G401 (cell line): ENCODE measurements at regions not wholly inside any gene's neighbourhood (a gene's known extent, or its start where the extent isn't known, plus 50 kb on each side); places are given as distances from the start of the nearest gene placed in this dataset.
"Not testable (repeated sequence)": the region's sequence is repeated elsewhere in the genome, so short reads cannot be mapped to it uniquely, and the experiment has no call there.

Experiments used
- DNase-seq: peaks from one replicate; pipeline ENCODE4 v3.0.0-alpha.2; 2015; ENCODE audit warnings: low spot score
- in situ Hi-C: cut with HindIII; loops from 2 replicates; pipeline ENCODE4 v1.10.0; 2016; ENCODE audit warnings: low sequenced_read_pairs, mixed read lengths

DNA sequence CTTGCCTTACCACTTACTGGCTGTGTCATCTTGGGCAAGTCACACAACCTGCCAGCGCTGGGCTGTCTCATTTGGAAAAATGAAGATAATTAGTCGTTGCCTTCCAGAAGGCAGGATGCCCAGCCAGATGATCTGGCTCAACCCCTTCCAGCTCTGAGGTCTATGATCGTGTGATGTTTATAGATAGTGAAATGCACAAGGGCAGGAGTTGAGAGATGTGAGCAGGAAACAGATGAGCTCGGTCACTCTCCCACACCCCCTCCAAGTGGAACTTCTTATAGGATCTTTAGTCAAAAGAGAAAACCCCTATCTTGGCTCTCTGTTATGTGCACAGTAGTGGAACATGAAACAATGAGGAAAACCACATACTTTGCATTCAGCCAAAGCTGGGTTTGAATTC, 336.8 kb upstream of the PPARGC1A start:
- DNase-seq: no peak
- in situ Hi-C loops: no loop called here

DNA sequence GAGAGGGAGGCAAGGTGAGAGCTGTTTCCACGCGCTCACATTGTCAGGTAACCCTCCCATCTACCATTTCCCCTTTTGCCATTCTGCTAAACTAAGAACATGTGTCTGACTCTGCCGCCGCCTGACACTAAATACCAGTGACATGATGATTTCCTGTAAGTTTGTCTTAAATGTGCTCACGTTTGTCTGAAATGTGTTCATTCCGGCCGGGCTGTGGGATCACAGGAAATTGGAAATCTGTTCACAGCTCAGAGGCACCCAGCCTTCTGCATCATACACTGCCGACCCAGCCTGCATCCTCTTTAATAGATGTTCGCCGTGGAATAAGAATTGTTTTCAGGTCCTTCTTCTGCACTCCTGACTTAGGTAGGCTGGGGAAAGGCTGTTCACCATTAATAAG, 336.2 kb upstream of the PPARGC1A start:
- no peak for DNase-seq
- in situ Hi-C loops: no loop called here

DNA sequence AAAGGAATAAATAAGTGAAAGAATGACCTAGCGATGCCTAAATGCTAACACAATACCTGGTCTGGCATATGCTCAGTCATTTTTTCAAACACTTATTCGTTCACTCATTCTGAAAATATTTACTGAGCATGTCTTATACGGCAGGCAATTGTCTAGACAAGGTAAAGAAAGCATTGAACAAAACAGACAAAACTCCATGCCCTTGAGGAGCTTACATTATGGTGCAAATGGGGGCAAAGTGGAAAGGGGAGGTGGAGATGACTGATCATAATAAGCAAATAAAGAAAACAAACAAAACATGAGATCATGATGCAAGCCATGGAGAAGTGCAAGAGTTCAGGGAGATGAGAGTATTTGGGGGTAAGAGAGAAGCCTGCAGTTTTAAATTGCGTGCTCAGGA, 334.6 kb upstream of the PPARGC1A start:
- in situ Hi-C loops: no loop called here

DNA sequence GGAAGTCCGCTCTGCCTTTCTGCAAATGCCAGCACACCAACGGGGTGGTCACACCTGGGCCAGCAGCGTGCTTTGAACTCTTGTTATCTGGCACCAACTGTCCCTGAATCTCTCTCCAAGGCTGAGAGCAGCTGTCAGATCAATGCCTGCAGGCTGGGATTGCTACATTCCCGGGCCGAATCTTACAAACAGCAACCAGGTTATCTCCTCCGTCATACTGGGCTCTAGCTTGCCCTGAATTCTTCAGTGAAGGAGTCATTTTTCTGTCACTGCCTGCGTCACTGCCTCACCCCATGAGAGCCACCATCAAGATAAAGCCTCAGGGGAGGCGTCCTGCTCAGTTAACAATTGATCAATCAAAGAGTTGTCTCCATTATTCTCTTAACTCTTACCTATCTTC, 329.4 kb upstream of the PPARGC1A start:
- DNase-seq: no peak
- in situ Hi-C loops: no loop called here

More for the DNA sequence above, 334.6 kb upstream of the PPARGC1A start:
- DNase-seq: no peak

DNA sequence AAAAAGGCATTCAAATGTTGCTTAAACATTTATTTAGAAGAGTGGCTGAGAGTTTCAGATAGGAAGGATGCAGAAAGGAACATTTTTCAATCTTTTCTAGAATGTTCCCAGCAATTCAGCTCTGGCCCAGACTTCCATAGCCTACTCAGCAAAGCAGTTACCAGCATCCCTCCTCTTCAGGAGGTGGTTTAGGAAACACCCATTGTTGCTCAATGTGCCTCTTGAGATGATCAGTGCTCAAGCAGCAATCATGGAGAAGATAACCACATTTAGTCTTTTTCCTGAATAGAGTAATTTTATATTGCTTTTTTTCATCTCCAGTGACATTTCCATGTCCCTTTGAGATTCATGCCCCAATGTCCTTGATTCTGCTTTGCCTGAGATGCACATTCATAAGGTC, 328.7 kb upstream of the PPARGC1A start:
- in situ Hi-C loops: no loop called here
- DNase-seq: no peak

DNA sequence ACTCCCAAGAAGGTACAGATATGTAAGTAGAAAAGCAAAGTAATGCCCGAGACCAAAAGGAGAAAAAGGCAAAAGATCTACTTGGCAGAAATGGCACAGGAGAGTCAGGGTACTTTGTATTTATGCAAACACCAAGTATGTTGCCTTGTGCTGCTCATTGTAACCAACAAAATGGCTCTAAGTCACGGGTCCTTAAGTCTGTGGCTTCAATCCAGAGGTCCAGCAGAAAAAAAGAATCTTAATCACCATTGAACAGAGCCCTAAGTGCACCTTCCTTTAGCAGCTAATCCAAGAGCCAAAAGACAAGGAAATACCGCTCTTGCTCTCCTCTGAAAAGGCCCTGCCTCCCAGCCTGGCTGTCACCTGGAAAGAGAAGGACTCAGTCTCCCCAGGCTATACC, 324.9 kb upstream of the PPARGC1A start:
- no peak for DNase-seq
- in situ Hi-C loops: no loop called here

DNA sequence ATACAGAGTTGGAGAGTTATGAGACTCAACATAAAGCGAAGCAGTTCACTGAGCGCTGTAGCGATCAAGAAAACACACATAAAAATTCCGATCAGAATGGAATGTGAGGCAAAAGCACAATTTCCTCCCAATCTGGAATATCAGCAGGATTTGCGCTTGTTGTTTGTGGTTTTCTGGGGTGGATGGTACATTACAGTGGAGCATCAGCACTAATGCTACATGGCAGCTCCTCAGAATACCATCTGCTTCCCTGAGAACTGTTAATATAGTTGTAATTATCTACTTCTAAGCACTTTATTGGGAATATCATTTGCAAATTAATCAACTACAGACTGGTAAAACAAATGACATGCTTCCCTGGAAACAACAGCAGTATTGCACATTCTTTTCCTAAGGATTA, 324.1 kb upstream of the PPARGC1A start:
- peak; percentile 75 for DNase-seq
- in situ Hi-C loops: no loop called here

DNA sequence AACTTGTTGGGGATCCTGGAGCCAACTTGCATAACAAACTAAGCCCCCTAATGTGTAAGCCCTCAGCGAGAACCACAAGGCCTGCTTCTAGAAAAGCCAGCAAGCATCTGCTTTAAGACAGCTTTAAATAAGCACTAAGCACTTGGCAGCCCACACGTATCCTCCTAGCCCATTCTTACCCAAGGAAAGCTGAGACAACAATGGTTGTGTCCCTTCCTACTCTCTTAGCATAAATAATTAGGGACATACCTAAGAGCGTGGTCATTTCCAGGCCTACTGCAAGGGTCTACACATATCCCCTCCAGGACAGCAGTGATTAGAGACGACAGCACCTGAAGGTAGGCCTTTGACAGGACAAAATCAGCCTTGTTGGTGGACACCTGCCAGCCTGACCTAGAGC, 322.8 kb upstream of the PPARGC1A start:
- no peak for DNase-seq
- in situ Hi-C loops: no loop called here

DNA sequence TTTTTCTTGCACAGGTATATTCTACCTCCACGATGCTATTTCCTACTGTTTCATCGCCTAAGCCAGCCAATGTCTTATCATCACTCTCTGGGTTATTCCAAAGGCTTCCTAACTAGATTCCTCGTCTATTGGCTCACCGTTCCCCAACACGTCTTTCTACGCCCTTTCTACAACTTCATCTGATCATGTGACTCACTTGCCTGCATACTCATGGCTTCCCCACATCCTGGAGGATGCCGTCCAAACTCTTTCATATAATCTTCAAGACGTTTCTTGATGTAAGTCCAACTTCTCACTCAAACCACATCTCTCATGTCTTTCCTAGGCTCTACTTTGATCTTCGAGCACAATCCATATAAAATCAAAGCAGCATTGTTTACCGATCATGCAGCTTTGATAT, 322.0 kb upstream of the PPARGC1A start:
- in situ Hi-C loops: no loop called here

DNA sequence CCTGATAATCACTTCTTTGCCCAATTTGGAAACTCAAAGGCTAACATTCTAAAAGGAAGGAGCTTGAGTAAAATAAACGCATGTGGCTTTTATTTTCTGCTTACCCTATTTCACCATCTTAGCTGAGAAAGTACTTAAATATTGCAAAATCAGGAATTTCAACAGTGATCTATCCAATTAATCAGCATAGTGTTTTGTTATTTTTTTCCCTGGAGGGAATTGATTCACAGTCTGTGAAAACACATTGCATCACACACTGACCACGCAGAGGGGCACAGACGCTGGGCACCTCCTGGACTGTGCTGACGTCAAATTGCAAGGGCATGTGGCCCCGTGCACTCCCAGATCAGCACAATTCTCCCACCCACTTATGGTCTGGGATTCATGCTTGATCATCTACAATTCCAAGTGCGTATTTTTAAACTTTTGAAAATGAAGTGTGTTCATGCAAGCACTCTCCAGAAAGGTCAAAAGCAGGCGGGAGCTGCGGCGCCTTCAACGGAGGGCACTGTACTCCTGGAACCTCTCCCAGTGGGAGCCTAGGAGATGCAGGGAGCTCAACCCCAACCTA, 320.6 kb upstream of the PPARGC1A start:
- DNase-seq: no peak
- in situ Hi-C loops: no loop called here

More for the DNA sequence above, 322.0 kb upstream of the PPARGC1A start:
- DNase-seq: no peak

DNA sequence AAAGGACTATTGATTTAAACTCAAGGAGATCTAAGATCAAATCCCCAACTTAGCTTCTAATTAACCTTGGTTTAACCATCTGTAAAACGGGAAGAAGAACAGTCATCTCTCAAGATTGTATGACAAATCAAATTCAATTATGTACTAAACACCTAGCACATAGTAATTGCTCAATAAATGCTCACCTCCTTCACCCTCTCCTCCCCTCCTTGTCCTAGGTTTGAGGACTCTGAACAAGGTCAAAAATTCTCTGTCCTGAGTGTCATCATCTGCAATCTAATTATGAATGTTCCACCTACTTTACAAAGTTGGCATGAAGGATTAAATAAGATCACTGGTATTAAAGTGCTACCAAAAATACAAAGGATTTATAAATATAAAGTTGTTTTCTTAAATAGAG, 320.1 kb upstream of the PPARGC1A start:
- DNase-seq: no peak
- in situ Hi-C loops: no loop called here

DNA sequence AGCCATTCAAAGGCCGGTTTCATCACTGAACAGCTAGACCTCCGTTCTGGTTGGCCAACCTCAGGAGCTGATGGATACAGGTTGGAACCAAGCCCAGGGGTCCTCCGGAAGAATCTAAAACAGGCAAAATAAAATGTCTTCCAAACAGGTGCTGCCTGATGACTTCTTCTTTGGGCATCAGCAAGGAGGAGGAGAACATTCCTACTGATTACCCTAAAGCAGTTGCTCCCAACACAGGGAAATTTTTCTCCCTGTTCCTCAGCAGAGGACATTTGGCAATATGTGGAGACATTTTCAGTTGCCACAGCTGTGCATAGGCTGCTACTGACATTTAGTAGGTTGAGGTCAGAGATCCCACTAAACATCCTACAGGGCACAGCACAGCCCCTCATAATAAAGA, 319.3 kb upstream of the PPARGC1A start:
- in situ Hi-C loops: no loop called here
- DNase-seq: no peak

DNA sequence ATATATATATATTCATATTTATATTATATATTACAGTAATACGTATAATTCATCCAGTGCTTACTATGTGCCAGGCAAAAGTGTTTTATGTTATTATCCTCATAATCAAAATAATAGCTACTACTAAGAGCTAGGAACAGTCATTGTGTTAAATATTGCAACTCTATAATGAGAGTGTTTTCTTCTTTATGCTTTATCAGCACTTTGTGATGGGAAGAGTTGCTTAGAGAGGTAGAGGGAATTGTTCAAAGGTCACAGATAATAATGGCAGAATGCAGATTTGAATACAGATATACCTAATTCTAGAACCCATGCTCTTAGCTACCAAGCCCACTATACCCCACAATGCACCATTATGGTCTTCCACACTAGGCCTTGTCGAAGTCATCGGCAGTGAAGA, 318.8 kb upstream of the PPARGC1A start:
- DNase-seq: no peak
- in situ Hi-C loops: no loop called here

DNA sequence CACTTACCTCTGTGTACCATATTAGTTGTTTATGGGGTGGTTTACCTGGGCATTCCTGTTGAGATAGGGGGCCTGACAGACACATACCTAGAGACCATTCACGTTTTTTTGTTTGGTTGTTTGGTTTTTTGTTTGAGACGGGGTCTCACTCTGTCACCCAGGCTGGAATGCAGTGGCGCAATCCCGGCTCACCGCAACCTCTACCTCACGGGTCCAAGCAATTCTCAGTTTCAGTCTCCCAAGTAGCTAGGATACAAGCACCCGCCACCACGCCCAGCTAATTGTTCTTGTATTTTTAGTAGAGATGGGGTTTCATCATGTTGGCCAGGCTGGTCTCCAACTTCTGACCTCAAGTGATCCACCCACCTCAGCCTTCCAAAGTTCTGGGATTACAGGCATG, 314.9 kb upstream of the PPARGC1A start:
- in situ Hi-C loops, DNase-seq: not testable (repeated sequence)

DNA sequence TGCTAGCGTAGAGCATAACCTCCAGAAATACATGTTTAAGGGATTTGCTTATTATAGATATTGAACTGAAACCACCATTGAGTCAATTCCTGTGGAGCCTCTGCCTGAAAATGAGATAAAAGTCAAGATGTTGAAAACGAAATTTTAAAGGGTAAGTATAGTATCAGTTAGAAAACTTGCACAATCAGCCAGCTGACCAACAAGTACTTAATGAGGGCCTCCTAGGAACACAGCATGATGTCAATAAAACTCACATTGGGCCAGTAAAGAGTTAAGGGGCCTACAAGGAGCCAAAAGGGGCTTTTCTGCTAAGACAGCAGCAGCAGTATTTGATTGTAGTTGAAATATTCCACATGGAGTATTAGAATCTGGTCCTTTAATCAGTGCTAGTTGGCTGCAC, 314.1 kb upstream of the PPARGC1A start:
- DNase-seq: no peak
- in situ Hi-C loops: no loop called here

DNA sequence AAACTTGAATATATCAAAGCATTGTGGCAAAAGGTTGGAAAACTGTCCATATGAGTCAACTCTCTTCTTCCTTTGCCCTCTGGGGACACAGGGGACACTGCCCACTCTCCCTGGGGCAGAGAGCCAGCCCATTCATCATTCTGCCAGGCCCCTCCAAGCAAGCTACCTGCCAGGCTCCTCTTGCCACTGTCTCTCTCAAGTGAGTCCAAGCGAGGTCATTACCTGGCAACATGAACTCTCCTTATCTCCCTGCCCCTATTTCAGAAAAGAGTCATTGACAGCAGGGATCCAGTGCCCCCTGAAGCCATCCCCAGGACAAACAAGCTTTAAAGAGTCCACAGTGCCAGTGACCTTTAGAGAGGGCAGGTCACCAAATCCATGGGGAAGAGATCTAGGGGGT, 312.7 kb upstream of the PPARGC1A start:
- DNase-seq: no peak
- in situ Hi-C loops: no loop called here

DNA sequence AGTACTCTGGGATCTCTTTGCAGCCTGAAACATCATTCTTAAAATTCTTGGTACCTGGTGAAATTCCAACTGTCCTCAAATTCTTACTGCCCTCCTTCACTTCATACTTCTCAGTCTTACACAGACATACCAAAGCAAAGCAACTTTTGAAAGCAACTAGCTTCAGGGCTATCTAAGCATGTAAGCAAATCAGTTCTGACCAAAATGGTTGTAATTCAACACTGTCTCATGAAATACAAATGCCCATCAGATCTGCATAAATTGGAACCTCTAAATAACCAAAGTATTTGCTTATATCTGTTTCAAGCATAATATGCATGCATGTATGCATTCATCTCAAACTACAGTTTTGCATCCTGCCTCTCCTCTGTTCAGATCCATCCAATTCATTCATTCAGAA, 308.1 kb upstream of the PPARGC1A start:
- DNase-seq: no peak
- in situ Hi-C loops: no loop called here

DNA sequence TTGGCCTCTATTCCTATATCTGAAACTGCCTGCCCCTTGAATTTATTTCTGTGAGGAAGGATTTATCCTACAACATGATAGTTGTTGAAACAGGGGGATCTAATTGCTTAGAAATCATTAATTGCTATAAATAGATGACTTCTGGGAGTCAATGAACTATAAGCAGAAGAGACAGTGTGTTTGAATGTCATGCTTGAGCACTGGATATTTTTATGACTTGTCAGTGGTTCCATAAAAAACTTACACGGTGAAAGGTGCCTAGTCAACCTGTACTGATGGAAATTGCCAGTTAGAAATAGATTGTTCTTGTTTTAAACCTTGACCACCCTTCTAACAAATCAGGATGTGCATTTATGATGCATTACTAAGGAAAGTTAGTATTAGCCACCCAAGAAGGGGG, 306.9 kb upstream of the PPARGC1A start:
- DNase-seq: no peak
- in situ Hi-C loops: no loop called here

DNA sequence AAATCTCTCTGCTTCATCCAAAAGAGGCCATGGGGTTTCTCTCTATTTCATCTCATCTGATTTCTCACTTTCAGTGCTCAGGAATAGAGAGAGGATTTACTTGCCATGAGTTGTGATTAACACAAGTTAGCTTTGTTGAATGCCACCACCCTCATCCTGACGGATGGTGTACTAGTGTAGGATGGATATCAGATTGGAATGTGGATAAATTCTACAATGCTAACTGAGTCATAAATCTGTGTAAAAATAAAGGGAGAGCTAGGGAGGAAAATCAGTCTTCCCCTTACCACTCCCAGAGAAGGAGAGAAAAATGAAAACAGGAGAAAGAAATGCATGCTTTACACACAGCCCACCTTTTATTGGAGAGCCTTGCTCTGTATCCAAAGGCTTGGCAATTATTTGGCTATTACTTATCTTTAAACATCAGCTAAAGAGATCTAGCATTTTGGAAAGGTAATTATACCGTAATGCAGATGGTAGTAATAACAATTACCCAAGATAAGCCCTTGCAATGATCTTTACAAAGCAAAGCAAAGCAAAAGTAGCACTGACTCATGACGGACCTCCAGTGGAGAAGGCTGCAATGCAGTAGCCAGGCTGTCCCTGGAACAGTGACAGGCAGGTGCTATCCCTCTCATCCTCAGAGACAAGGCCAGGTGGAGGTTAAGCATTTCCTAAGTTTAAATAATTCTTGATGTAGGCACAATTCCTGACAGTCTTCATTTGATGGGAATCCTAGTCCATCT, 306.3 kb upstream of the PPARGC1A start:
- in situ Hi-C loops: no loop called here
- peak; percentile 51 for DNase-seq

DNA sequence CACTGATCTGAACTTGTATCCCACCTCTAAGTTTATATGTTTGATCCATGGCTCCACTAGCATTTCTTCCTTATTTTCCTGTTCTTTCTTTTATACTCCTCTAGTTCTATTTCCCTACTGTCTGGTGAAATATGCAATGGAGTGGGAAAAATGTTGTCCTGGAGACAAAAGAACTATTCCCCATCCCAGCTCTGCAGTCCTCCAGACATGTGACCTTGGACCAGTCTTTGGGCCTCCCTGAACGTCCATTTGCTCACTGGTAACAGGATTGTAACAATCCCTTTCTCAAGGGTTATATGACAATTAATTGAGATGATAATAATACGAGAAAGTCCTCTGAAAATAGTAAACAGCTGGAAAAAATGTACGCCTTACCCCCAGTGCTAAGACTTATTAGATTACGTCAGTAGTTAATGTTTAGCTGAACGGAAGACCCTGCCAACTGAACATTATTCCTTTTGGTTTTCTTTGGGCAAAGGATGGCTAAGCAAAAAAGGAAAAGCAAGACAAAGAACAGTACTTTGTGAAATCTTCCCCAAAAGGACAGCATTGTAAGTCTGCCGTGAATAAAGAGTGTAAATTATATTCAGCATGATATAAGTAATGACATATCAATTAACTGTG, 302.3 kb upstream of the PPARGC1A start:
- DNase-seq: no peak
- in situ Hi-C loops: no loop called here
